Body of pancreas (tissue), 4 donors: ENCODE measurements at regions not wholly inside any gene's neighbourhood (a gene's known extent, or its start where the extent isn't known, plus 50 kb on each side); places are given as distances from the start of the nearest gene placed in this dataset.

Experiments
- POLR2A ChIP-seq, 3 donors: fragments of 450-650 bp; IDR thresholded peaks; one replicate each; pipeline ENCODE4 v1.6.1; 2016; ENCODE audit warnings: antibody characterized with exemption in 3 of 3, mild to moderate bottlenecking in 2 of 3
- TF ChIP-seq, protein P1 (sequence below), 7 experiments: fragments of 450-650 bp in 4 of 7; fragments of 200-600 bp in 3 of 7; sonication (generic) in 3 of 7; IDR thresholded peaks; one replicate each; pipeline ENCODE4 v1.5.1; 2016 to 2019; ENCODE audit warnings: antibody characterized with exemption in 7 of 7

GRCh38 chr3:59527493-59527892 lies 477.7 kb upstream of the CFAP20DC start:
- TF ChIP-seq, protein P1, sequence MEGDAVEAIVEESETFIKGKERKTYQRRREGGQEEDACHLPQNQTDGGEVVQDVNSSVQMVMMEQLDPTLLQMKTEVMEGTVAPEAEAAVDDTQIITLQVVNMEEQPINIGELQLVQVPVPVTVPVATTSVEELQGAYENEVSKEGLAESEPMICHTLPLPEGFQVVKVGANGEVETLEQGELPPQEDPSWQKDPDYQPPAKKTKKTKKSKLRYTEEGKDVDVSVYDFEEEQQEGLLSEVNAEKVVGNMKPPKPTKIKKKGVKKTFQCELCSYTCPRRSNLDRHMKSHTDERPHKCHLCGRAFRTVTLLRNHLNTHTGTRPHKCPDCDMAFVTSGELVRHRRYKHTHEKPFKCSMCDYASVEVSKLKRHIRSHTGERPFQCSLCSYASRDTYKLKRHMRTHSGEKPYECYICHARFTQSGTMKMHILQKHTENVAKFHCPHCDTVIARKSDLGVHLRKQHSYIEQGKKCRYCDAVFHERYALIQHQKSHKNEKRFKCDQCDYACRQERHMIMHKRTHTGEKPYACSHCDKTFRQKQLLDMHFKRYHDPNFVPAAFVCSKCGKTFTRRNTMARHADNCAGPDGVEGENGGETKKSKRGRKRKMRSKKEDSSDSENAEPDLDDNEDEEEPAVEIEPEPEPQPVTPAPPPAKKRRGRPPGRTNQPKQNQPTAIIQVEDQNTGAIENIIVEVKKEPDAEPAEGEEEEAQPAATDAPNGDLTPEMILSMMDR (IDR thresholded peaks at IDR 0.05) = no peak
- TF ChIP-seq POLR2A (IDR thresholded peaks at IDR 0.05) = no peak
